ENCODE measurements at regions not wholly inside any gene's neighbourhood (a gene's known extent, or its start where the extent isn't known, plus 50 kb on each side); places are given as distances from the start of the nearest gene placed in this dataset.

GRCh38 chr14:98591161-98591560 is 680.8 kb downstream of the BCL11B start:
- no peak overlapping the region for H3K27ac ChIP-seq
- TF ChIP-seq ZFX (IDR thresholded peaks at IDR 0.05) (no peak), CTCF (conservative IDR thresholded peaks at IDR 0.05) (no peak)

GRCh38 chr14:98592611-98593170 is 679.3 kb downstream of the BCL11B start:
- H3K27ac ChIP-seq, result no peak overlapping the region
- no peak for TF ChIP-seq CTCF (conservative IDR thresholded peaks at IDR 0.05)
- TF ChIP-seq ZFX (IDR thresholded peaks at IDR 0.05), result no peak

- H3K27ac ChIP-seq, result no peak overlapping the region
- TF ChIP-seq CTCF (conservative IDR thresholded peaks at IDR 0.05) (no peak), ZFX (IDR thresholded peaks at IDR 0.05) (no peak)
Observed at GRCh38 chr14:98593361-98593761, 678.6 kb downstream of the BCL11B start.

- TF ChIP-seq CTCF (conservative IDR thresholded peaks at IDR 0.05) (no peak), ZFX (IDR thresholded peaks at IDR 0.05) (no peak)
- H3K27ac ChIP-seq, result no peak overlapping the region
Observed at GRCh38 chr14:98594156-98594555, 677.8 kb downstream of the BCL11B start.

GRCh38 chr14:98598576-98598975 is 673.4 kb downstream of the BCL11B start:
- TF ChIP-seq CTCF (conservative IDR thresholded peaks at IDR 0.05) (no peak), ZFX (IDR thresholded peaks at IDR 0.05) (no peak)
- no peak overlapping the region for H3K27ac ChIP-seq

GRCh38 chr14:98599082-98599481 is 672.9 kb downstream of the BCL11B start:
- no peak overlapping the region for H3K27ac ChIP-seq
- TF ChIP-seq ZFX (IDR thresholded peaks at IDR 0.05) (no peak), CTCF (conservative IDR thresholded peaks at IDR 0.05) (no peak)

- no peak overlapping the region for H3K27ac ChIP-seq
- TF ChIP-seq ZFX (IDR thresholded peaks at IDR 0.05) (no peak), CTCF (conservative IDR thresholded peaks at IDR 0.05) (no peak)
Observed at GRCh38 chr14:98602983-98603382, 669.0 kb downstream of the BCL11B start.
